DND-41 (cell line): ENCODE measurements at regions not wholly inside any gene's neighbourhood (a gene's known extent, or its start where the extent isn't known, plus 50 kb on each side); places are given as distances from the start of the nearest gene placed in this dataset.

Experiments
- CTCF ChIP-seq: IDR thresholded peaks from 2 replicates; pipeline ENCODE4 v1.5.1; 2012; ENCODE audit warnings: borderline replicate concordance, low read length, moderate library complexity, mild to moderate bottlenecking; ENCODE audit not compliant: poor library complexity, severe bottlenecking; ENCODE audit errors: extremely low read depth
- EZH2 ChIP-seq: IDR thresholded peaks from 3 replicates; pipeline ENCODE4 v1.6.1; 2012; ENCODE audit warnings: borderline replicate concordance, low read depth, mild to moderate bottlenecking, moderate library complexity, low read length, inconsistent platforms; ENCODE audit not compliant: severe bottlenecking

GRCh38 chr3:81435050-81435449 is 326.4 kb downstream of the GBE1 start:
- no peak for TF ChIP-seq CTCF
- no peak for TF ChIP-seq EZH2
